T-cell (primary cell): ENCODE measurements at regions not wholly inside any gene's neighbourhood (a gene's known extent, or its start where the extent isn't known, plus 50 kb on each side); places are given as distances from the start of the nearest gene placed in this dataset.

Experiments used
- ATAC-seq, 4 experiments: fragments of 200-7000 bp in 3 of 4; fragments of 150-1000 bp in 1 of 4; cut with Tn5 transposase; replicated peaks in 1 of 4; 1 replicate in 3 of 4; 2 replicates in 1 of 4; pipeline ENCODE4 v1.10.0; 2021; ENCODE audit warnings: moderate library complexity in 3 of 4, mild to moderate bottlenecking in 2 of 4, moderate number of reproducible peaks in 1 of 4
- CTCF ChIA-PET, 2 donors: fragments of 300-600 bp; sonication (Branson Sonifier 250); formaldehyde crosslinking; loops; one replicate each; lab custom pipeline; 2022; ENCODE audit warnings: antibody characterized with exemption in 2 of 2; lab: Charles Lee
- POLR2A ChIA-PET, 2 donors: fragments of 300-600 bp; sonication (Branson Sonifier 250); formaldehyde crosslinking; loops; one replicate each; lab custom pipeline; 2022; ENCODE audit warnings: antibody characterized with exemption in 2 of 2; lab: Charles Lee
- DNase-seq, 35 experiments: peaks; one replicate each; pipeline versions ENCODE4 v3.0.0 to v3.0.0-alpha.2; 2013 to 2023
- H3K27ac ChIP-seq: one replicate; pipeline ENCODE4 v1.5.1; 2013; ENCODE audit warnings: low read length
- H3K27me3 ChIP-seq, 2 experiments: replicated peaks in 1 of 2; 1 replicate in 1 of 2; 2 replicates in 1 of 2; pipeline versions ENCODE4 v1.6.1 to v1.7.0; 2013; ENCODE audit warnings: low read length in 1 of 2, mixed read lengths in 1 of 2; ENCODE audit not compliant: control insufficient read depth in 2 of 2, insufficient read depth in 2 of 2; ENCODE audit errors: extremely low read depth in 1 of 2
- H3K36me3 ChIP-seq, 2 donors: 1 replicate in 1 of 2; 2 replicates in 1 of 2; pipeline versions ENCODE4 v1.6.1 to v1.7.0; 2013; ENCODE audit warnings: low read length in 1 of 2; ENCODE audit not compliant: control insufficient read depth in 2 of 2, insufficient read depth in 1 of 2; ENCODE audit errors: extremely low read depth in 1 of 2
- H3K4me1 ChIP-seq, 2 experiments: 1 replicate in 1 of 2; 2 replicates in 1 of 2; pipeline versions ENCODE4 v1.6.1 to v1.7.0; 2013; ENCODE audit warnings: low read length in 2 of 2, mixed read lengths in 1 of 2; ENCODE audit not compliant: insufficient read depth in 2 of 2, control insufficient read depth in 1 of 2; ENCODE audit errors: extremely low read depth in 1 of 2
- H3K4me3 ChIP-seq, 2 donors: 1 replicate in 1 of 2; 2 replicates in 1 of 2; pipeline versions ENCODE4 v1.5.1 to v1.7.0; 2013; ENCODE audit warnings: mild to moderate bottlenecking in 2 of 2, low read length in 1 of 2, moderate library complexity in 1 of 2; ENCODE audit not compliant: control insufficient read depth in 1 of 2; ENCODE audit errors: extremely low read depth in 1 of 2
- H3K9me3 ChIP-seq: 2 replicates; pipeline ENCODE4 v1.7.0; 2013
- H3K27ac Mint-ChIP-seq, 2 donors: one replicate each; pipeline ENCODE4 v1.8.0; 2020 to 2021; ENCODE audit warnings: mild to moderate bottlenecking in 2 of 2, mixed read lengths in 2 of 2
- H3K27me3 Mint-ChIP-seq, 2 donors: one replicate each; pipeline ENCODE4 v1.8.0; 2021 to 2022; ENCODE audit warnings: mixed read lengths in 2 of 2
- H3K36me3 Mint-ChIP-seq: one replicate; pipeline ENCODE4 v1.8.0; 2021; ENCODE audit warnings: mixed read lengths
- H3K4me1 Mint-ChIP-seq, 3 donors: one replicate each; pipeline ENCODE4 v1.8.0; 2020 to 2022; ENCODE audit warnings: mixed read lengths in 3 of 3, mild to moderate bottlenecking in 1 of 3
- H3K4me3 Mint-ChIP-seq, 3 donors: one replicate each; pipeline ENCODE4 v1.8.0; 2020 to 2022; ENCODE audit warnings: mild to moderate bottlenecking in 3 of 3, mixed read lengths in 3 of 3, moderate library complexity in 3 of 3
- H3K9me3 Mint-ChIP-seq, 3 donors: one replicate each; pipeline ENCODE4 v1.8.0; 2020 to 2022; ENCODE audit warnings: mixed read lengths in 3 of 3
- WGBS: methylation state at CpG from one replicate; pipeline ENCODE4 v1.1.5; 2013; ENCODE audit warnings: missing lambda C conversion rate; ENCODE audit not compliant: insufficient coverage; 5-methylcytosine and 5-hydroxymethylcytosine counted together

DNA sequence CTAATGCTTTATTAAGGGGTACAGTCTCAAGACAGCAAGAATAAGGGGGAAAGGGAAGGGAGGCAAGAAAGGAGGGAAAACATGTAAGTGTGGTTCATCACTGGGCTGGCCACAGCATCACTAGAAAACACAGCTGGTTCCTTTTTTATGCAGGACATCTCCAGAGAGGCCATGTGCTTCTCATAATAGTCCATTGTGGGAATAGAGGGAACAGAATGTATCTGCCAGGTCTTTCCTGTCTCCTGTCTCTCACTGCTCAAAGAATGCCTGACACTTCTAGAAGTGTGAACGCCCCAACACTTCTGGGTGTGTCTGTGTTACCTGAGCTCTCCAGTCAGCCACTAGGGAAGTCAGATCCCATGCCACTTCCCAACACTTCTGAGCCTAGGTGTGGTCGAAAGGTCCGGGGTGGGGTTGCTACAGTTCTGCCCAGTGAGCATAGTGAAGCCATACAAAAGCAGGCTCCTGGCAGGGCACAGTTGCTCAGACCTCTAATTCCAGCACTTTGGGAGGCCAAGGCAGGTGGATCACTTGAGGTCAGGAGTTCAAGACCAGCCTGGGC lies 255.6 kb upstream of the SLC30A5 start:
- Histone ChIP-seq H3K27me3 (peaks cover 0 to 3% of the 10 kb centered on the region in 2 experiments), H3K27ac (no peak overlapping the region), H3K4me1 (no peaks in the 10 kb centered on the region), H3K9me3 (no peaks in the 10 kb centered on the region), H3K4me3 (no peak overlapping the region), H3K36me3 (no peaks in the 10 kb centered on the region)
- Mint-ChIP-seq H3K4me1 (no peaks in the 10 kb centered on the region), H3K9me3 (no peaks in the 10 kb centered on the region), H3K36me3 (no peaks in the 10 kb centered on the region), H3K27ac (no peak overlapping the region), H3K4me3 (no peak overlapping the region), H3K27me3 (peaks cover 4% of the 10 kb centered on the region in 2 donors)
- 89% methylated on average over 3 of the region's 3 CpGs for WGBS
- POLR2A ChIA-PET: interaction anchor here in 1 of 2 donors (0.6 kb wide), 1 partner anchor 1161 kb away, joined by 3 read pairs; no protein-coding TSS in a partner anchor
- DNase-seq (no peak), ATAC-seq (no peak)
- CTCF ChIA-PET: no interaction called here

- no peaks in the 10 kb centered on the region for H3K9me3 Mint-ChIP-seq
- no peaks in the 10 kb centered on the region for H3K4me1 Mint-ChIP-seq
- H3K27me3 ChIP-seq: peaks cover 0 to 3% of the 10 kb centered on the region in 2 experiments
- H3K36me3 ChIP-seq: no peaks in the 10 kb centered on the region
- H3K27me3 Mint-ChIP-seq: peaks cover 4% of the 10 kb centered on the region in 2 donors
- ChIA-PET POLR2A (no interaction called here), CTCF (no interaction called here)
- H3K27ac Mint-ChIP-seq: no peak overlapping the region
- H3K4me3 ChIP-seq: no peak overlapping the region
- H3K27ac ChIP-seq: no peak overlapping the region
- no peaks in the 10 kb centered on the region for H3K36me3 Mint-ChIP-seq
- no peaks in the 10 kb centered on the region for H3K9me3 ChIP-seq
- no peaks in the 10 kb centered on the region for H3K4me1 ChIP-seq
- DNase-seq (no peak), ATAC-seq (no peak)
- 100% methylated on average over 1 of the region's 5 CpGs for WGBS
- H3K4me3 Mint-ChIP-seq: no peak overlapping the region
Observed at GRCh38 chr5:68839019-68839552, 254.7 kb upstream of the SLC30A5 start.

DNA sequence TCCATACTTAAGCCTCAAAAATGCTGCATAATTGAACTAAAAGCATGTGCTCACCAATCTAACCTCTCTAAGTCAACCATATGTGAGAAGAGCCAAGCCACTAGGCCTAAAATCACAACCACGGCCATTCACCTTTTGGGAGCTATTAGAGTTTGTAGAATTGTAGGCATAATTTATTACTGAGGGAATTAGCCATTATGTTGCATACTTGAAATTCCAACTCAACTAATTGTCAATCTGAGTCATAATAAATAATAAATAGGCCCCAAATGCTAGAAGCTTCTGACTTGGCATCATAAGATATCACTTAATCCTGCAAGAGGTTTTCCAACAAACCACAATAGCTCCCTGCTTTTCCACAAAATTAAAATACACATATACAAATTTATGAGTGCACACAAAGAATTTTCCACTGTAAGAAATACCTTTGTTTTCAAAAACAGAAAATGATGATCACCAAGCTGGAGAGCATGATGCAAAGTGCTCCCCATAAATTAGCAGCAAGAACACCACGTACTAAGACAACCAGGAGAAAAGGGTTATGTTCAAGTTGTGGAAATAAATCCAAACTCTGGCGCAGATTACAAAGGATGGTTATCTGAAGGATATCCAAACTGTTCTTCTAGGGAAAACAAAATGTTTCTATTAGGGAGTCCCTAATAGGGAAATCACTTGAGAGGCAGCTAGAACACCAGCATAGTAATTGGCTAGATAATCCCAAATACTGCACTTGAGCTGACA lies 250.0 kb upstream of the SLC30A5 start:
- DNase-seq (no peak), ATAC-seq (no peak)
- Mint-ChIP-seq H3K4me3 (no peak overlapping the region), H3K27me3 (peaks cover 4 to 8% of the 10 kb centered on the region in 2 donors), H3K4me1 (no peaks in the 10 kb centered on the region), H3K27ac (no peak overlapping the region), H3K9me3 (no peaks in the 10 kb centered on the region), H3K36me3 (no peaks in the 10 kb centered on the region)
- Histone ChIP-seq H3K27me3 (no peaks in the 10 kb centered on the region), H3K4me1 (no peaks in the 10 kb centered on the region), H3K9me3 (no peaks in the 10 kb centered on the region), H3K4me3 (no peak overlapping the region), H3K27ac (no peak overlapping the region), H3K36me3 (no peaks in the 10 kb centered on the region)
- CTCF ChIA-PET: interaction anchor here in 1 of 2 donors (0.6 kb wide), 1 partner anchor 201 kb away, joined by 3 read pairs; no protein-coding TSS in a partner anchor
- 100% methylated on average over 1 of the region's 3 CpGs for WGBS
- POLR2A ChIA-PET: interaction anchor here in 1 of 2 donors (0.6 kb wide), 1 partner anchor 338 kb away, joined by 6 read pairs; no protein-coding TSS in a partner anchor

GRCh38 chr5:68845131-68845530 lies 248.7 kb upstream of the SLC30A5 start:
- ATAC-seq: no peak
- no peak for DNase-seq

GRCh38 chr5:68846828-68847227 lies 247.0 kb upstream of the SLC30A5 start:
- Histone ChIP-seq H3K4me1 (no peaks in the 10 kb centered on the region), H3K9me3 (no peaks in the 10 kb centered on the region), H3K27me3 (no peaks in the 10 kb centered on the region), H3K4me3 (no peak overlapping the region), H3K36me3 (no peaks in the 10 kb centered on the region), H3K27ac (no peak overlapping the region)
- Mint-ChIP-seq H3K4me3 (no peak overlapping the region), H3K36me3 (no peaks in the 10 kb centered on the region), H3K9me3 (peaks cover 0 to 4% (median 0%) of the 10 kb centered on the region in 3 donors), H3K4me1 (no peaks in the 10 kb centered on the region), H3K27ac (no peak overlapping the region), H3K27me3 (peaks cover 3 to 8% of the 10 kb centered on the region in 2 donors)
- ATAC-seq (no peak), DNase-seq (no peak)
- 77% methylated on average over 3 of the region's 3 CpGs for WGBS
- ChIA-PET POLR2A (no interaction called here), CTCF (no interaction called here)

More at GRCh38 chr5:68845131-68845530, 248.7 kb upstream of the SLC30A5 start:
- POLR2A ChIA-PET: no interaction called here
- Histone ChIP-seq H3K27me3 (no peaks in the 10 kb centered on the region), H3K4me1 (no peaks in the 10 kb centered on the region), H3K9me3 (no peaks in the 10 kb centered on the region), H3K4me3 (no peak overlapping the region), H3K36me3 (no peaks in the 10 kb centered on the region), H3K27ac (no peak overlapping the region)
- Mint-ChIP-seq H3K27me3 (peaks cover 4 to 8% of the 10 kb centered on the region in 2 donors), H3K4me1 (no peaks in the 10 kb centered on the region), H3K27ac (no peak overlapping the region), H3K36me3 (no peaks in the 10 kb centered on the region), H3K4me3 (no peak overlapping the region), H3K9me3 (no peaks in the 10 kb centered on the region)
- CTCF ChIA-PET: no interaction called here

- Histone ChIP-seq H3K36me3 (no peaks in the 10 kb centered on the region), H3K4me1 (no peaks in the 10 kb centered on the region), H3K9me3 (no peaks in the 10 kb centered on the region), H3K4me3 (no peak overlapping the region), H3K27me3 (no peaks in the 10 kb centered on the region), H3K27ac (no peak overlapping the region)
- ChIA-PET POLR2A (no interaction called here), CTCF (no interaction called here)
- Mint-ChIP-seq H3K9me3 (peaks cover 0 to 4% (median 0%) of the 10 kb centered on the region in 3 donors), H3K27me3 (peaks cover 3 to 4% of the 10 kb centered on the region in 2 donors), H3K27ac (no peak overlapping the region), H3K4me3 (no peak overlapping the region), H3K4me1 (no peaks in the 10 kb centered on the region), H3K36me3 (no peaks in the 10 kb centered on the region)
- WGBS: 100% methylated on average over 2 of the region's 3 CpGs
- DNase-seq (no peak), ATAC-seq (no peak)
Observed at GRCh38 chr5:68848091-68848490, 245.7 kb upstream of the SLC30A5 start.
